ENCODE measurements at regions not wholly inside any gene's neighbourhood (a gene's known extent, or its start where the extent isn't known, plus 50 kb on each side); places are given as distances from the start of the nearest gene placed in this dataset.

- Mint-ChIP-seq H3K9me3 (no peaks in the 10 kb centered on the region), H3K27ac (no peak overlapping the region), H3K4me1 (peaks cover 40% of the 10 kb centered on the region)
These were observed 350.0 kb upstream of the MYT1L start for GRCh38 chr2:2681085-2681484.

GRCh38 chr2:2674831-2675230 lies 343.8 kb upstream of the MYT1L start:
- Mint-ChIP-seq H3K27me3 (ENCODE audit: low read depth, poor library complexity) (peaks cover 12% of the 10 kb centered on the region), H3K27ac (no peak overlapping the region), H3K9me3 (no peaks in the 10 kb centered on the region), H3K36me3 (ENCODE audit: low read depth) (no peaks in the 10 kb centered on the region), H3K4me3 (no peak overlapping the region), H3K4me1 (peaks cover 12% of the 10 kb centered on the region)
- TF ChIP-seq CTCF (IDR thresholded peaks at IDR 0.05) = no peak
- no peak for DNase-seq

More at GRCh38 chr2:2681085-2681484, 350.0 kb upstream of the MYT1L start:
- Mint-ChIP-seq H3K4me3 (no peak overlapping the region), H3K36me3 (ENCODE audit: low read depth) (no peaks in the 10 kb centered on the region), H3K27me3 (ENCODE audit: low read depth, poor library complexity) (peaks cover 4% of the 10 kb centered on the region)
- no peak for DNase-seq
- no peak for TF ChIP-seq CTCF (IDR thresholded peaks at IDR 0.05)

GRCh38 chr2:2673406-2673805 lies 342.3 kb upstream of the MYT1L start:
- Mint-ChIP-seq H3K4me3 (no peak overlapping the region), H3K27ac (no peak overlapping the region), H3K4me1 (peaks cover 20% of the 10 kb centered on the region), H3K9me3 (no peaks in the 10 kb centered on the region), H3K27me3 (ENCODE audit: low read depth, poor library complexity) (peaks cover 12% of the 10 kb centered on the region), H3K36me3 (ENCODE audit: low read depth) (no peaks in the 10 kb centered on the region)
- no peak for TF ChIP-seq CTCF (IDR thresholded peaks at IDR 0.05)
- DNase-seq = no peak

GRCh38 chr2:2672249-2672648 lies 341.2 kb upstream of the MYT1L start:
- H3K4me1 Mint-ChIP-seq = peaks cover 25% of the 10 kb centered on the region
- no peak for TF ChIP-seq CTCF (IDR thresholded peaks at IDR 0.05)
- no peaks in the 10 kb centered on the region for H3K36me3 Mint-ChIP-seq (ENCODE audit: low read depth)
- H3K27ac Mint-ChIP-seq = no peak overlapping the region
- DNase-seq = no peak
- no peaks in the 10 kb centered on the region for H3K9me3 Mint-ChIP-seq
- H3K27me3 Mint-ChIP-seq (ENCODE audit: low read depth, poor library complexity) = peaks cover 12% of the 10 kb centered on the region
- H3K4me3 Mint-ChIP-seq = no peak overlapping the region

GRCh38 chr2:2671826-2672225 lies 340.8 kb upstream of the MYT1L start:
- DNase-seq = no peak
- no peak overlapping the region for H3K4me3 Mint-ChIP-seq
- no peak overlapping the region for H3K27ac Mint-ChIP-seq
- H3K36me3 Mint-ChIP-seq (ENCODE audit: low read depth) = no peaks in the 10 kb centered on the region
- peaks cover 9% of the 10 kb centered on the region for H3K27me3 Mint-ChIP-seq (ENCODE audit: low read depth, poor library complexity)
- no peaks in the 10 kb centered on the region for H3K9me3 Mint-ChIP-seq
- TF ChIP-seq CTCF (IDR thresholded peaks at IDR 0.05) = no peak
- H3K4me1 Mint-ChIP-seq = peaks cover 25% of the 10 kb centered on the region

- Mint-ChIP-seq H3K9me3 (no peaks in the 10 kb centered on the region), H3K27ac (no peak overlapping the region), H3K4me3 (no peak overlapping the region), H3K36me3 (ENCODE audit: low read depth) (no peaks in the 10 kb centered on the region), H3K4me1 (peaks cover 43% of the 10 kb centered on the region), H3K27me3 (ENCODE audit: low read depth, poor library complexity) (peaks cover 8% of the 10 kb centered on the region)
- no peak for TF ChIP-seq CTCF (IDR thresholded peaks at IDR 0.05)
- DNase-seq = no peak
These were observed 338.2 kb upstream of the MYT1L start for GRCh38 chr2:2669316-2669715.

Data from nephron progenitor cell (in vitro differentiated cells).